ENCODE measurements at regions not wholly inside any gene's neighbourhood (a gene's known extent, or its start where the extent isn't known, plus 50 kb on each side); places are given as distances from the start of the nearest gene placed in this dataset.

GRCh38 chr6:105851113-105851580 is 235.0 kb upstream of the PRDM1 start:
- no peak for DNase-seq (ENCODE audit: low read depth in 2 of 2)

- DNase-seq (ENCODE audit: low read depth in 2 of 2): no peak
Measured at GRCh38 chr6:105850261-105851112, 235.6 kb upstream of the PRDM1 start.

- DNase-seq (ENCODE audit: low read depth in 2 of 2): no peak
Measured at GRCh38 chr6:105849746-105850145, 236.4 kb upstream of the PRDM1 start.

- no peak for DNase-seq (ENCODE audit: low read depth in 2 of 2)
Measured at GRCh38 chr6:105847433-105847832, 238.7 kb upstream of the PRDM1 start.

GRCh38 chr6:105844275-105844883 is 241.8 kb upstream of the PRDM1 start:
- peak; percentile 44 to 50 for DNase-seq (ENCODE audit: low read depth in 2 of 2)

DNA sequence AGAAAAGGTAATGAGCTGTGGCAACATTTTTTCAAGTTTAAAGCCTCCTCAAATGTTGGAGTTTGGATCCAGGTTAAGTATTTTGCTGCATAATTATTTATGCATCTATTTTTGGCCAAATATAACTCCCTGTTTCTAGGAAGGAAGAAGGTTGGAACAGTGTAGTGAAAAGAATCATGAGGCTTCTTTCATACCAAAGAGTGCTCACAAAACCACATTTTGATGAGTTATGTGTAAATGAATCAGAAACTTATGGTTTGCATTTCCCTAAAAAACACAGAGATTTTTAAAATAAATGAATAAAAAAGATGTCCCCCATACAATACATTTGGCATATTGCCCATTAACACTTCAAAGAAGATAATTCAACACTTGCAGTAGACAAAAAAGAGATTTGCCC is 246.9 kb upstream of the PRDM1 start:
- peak; percentile 59 to 61 for DNase-seq (ENCODE audit: low read depth in 2 of 2)

- DNase-seq (ENCODE audit: low read depth in 2 of 2): peak; percentile 72 to 74
Measured at GRCh38 chr6:105838171-105838570, 248.0 kb upstream of the PRDM1 start.

- DNase-seq (ENCODE audit: low read depth in 2 of 2): no peak
Measured at GRCh38 chr6:105836889-105837288, 249.2 kb upstream of the PRDM1 start.

- no peak for DNase-seq (ENCODE audit: low read depth in 2 of 2)
Measured at GRCh38 chr6:105836379-105836778, 249.8 kb upstream of the PRDM1 start.

- DNase-seq (ENCODE audit: low read depth in 2 of 2): no peak
Measured at GRCh38 chr6:105835373-105835772, 250.8 kb upstream of the PRDM1 start.

- no peak for DNase-seq (ENCODE audit: low read depth in 2 of 2)
Measured at GRCh38 chr6:105833959-105834947, 251.9 kb upstream of the PRDM1 start.

DNA sequence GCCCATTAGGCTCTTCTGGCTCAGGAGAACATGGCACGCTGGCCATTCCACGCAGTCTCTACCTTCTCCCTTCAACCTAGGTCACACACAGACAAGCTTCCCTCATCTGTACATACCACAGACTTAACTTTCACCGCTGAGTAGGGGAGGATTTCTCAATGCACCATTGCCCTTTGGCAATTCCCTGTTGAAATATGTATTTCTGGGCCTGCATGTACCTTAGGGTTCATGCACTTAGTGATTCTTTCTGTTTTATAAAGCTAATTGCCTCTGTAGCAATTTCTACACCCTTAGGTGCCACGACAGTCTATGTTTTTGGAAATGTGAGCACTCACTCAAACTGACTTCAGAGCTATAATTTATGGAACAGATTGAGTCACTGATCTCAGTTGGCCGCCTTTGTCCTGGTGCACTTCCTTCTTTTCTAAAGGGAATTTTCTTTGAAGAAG is 253.8 kb upstream of the PRDM1 start:
- no peak for DNase-seq (ENCODE audit: low read depth in 2 of 2)

DNA sequence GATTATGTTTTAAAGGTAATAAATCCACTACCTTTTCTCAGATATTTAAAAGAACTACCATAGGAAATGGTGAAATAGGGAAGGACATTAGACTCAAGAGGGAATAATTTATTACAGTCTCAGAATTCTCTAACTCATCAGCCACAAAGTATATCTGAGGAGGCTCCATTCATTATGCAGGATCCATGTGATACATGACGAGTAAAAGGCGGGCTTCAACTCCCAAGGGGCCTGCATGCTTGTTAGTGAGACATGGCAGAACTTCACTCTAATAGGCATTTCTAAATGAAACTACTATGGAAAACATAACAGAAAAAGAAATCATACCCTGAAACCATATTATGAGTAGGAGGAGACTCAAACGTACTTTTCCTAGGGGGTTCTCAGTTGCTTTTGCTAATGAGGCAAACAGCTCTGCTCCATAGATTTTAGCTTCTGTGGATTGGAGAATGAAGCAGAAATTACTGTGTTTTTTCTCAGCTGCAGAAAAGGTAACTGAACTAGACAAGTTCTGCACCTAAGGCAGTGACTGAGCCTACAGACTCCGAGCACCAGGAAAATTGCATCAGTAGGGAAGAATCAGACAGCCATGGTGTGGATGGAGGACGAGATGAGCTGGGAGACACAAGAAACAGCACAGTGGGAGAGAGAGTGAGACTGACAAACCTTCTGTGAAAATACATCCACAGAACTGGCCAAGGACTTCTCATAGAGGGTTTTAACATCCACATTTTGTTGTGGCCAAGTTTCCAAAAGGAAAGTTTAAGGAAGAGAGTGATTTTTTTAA is 254.6 kb upstream of the PRDM1 start:
- no peak for DNase-seq (ENCODE audit: low read depth in 2 of 2)

DNA sequence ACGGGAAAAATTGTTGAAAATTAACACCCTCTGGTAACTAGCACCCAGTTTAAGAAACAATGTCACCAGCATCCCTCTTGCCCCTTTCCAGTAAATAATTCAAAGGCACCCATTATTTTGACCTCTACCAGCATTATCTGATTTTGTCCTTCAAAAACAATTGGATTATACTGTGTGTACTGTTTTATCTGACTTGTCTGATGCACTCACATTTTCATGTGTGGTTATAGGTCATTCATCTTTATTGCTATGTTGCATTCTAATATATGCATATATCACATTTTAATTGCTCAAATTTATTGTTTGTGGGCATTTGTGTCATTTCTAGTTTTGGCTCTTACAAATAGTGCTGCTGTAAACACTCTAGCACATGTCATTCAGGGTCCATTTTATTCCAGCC is 260.9 kb upstream of the PRDM1 start:
- no peak for DNase-seq (ENCODE audit: low read depth in 2 of 2)

DNA sequence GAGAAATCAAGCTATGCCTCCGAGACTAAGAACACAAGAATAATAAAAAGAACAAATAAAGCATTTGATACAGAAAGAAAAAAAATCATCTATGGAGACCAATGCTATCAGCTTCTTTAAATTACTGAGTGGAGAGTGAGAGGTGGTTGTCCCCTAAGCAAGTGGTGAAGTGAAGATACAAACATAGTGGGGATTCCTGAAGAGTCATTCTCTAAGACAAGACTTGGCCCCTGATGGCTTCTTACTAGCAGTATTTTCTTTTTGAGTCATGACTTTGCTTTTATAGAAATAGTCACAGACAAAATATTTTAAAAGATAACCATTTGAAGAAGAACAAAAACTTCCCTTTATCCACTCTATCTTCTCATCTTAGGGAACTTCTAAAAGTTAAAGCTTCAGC is 261.4 kb upstream of the PRDM1 start:
- DNase-seq (ENCODE audit: low read depth in 2 of 2): no peak

DNA sequence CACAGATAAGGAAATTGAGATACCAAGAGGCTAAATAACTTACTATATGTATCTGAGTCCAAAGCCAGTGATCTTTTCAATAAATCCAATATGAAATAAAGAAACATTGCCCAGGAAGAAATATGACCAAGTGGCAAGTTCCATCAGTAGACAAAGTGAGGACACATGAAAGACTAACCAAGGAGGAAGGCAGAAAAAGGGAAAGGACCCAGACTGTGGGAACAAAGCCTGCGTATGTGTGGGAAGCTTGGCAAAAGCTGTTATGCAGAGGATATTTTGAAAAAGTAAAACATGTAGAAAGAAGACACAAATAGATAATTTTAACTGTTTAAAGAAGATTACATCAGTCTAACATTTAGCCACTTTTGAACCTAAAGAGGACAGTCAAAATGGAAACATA is 264.4 kb upstream of the PRDM1 start:
- DNase-seq (ENCODE audit: low read depth in 2 of 2): no peak

GRCh38 chr6:105821027-105821426 is 265.1 kb upstream of the PRDM1 start:
- DNase-seq (ENCODE audit: low read depth in 2 of 2): no peak

GRCh38 chr6:105819745-105820144 is 266.4 kb upstream of the PRDM1 start:
- no peak for DNase-seq (ENCODE audit: low read depth in 2 of 2)

- no peak for DNase-seq (ENCODE audit: low read depth in 2 of 2)
Measured at GRCh38 chr6:105818505-105818904, 267.6 kb upstream of the PRDM1 start.

DNA sequence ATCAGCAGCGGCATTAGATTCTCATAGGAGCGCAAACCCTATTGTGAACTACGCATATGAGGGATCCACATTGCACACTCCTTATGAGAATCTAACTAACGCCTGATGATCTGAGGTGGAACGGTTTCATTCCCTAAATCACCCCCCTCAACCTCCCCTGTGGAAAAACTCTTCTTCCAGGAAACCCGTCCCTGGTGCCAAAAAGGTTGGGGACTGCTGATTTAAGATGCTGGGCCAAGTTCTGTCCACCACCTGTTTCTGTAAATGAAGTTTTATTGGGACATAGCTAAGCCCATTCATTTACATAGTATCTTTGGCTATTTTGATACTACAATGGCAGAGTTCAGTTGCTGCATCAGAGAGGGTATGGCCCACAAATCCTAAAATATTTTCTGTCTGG is 268.2 kb upstream of the PRDM1 start:
- no peak for DNase-seq (ENCODE audit: low read depth in 2 of 2)

DNA sequence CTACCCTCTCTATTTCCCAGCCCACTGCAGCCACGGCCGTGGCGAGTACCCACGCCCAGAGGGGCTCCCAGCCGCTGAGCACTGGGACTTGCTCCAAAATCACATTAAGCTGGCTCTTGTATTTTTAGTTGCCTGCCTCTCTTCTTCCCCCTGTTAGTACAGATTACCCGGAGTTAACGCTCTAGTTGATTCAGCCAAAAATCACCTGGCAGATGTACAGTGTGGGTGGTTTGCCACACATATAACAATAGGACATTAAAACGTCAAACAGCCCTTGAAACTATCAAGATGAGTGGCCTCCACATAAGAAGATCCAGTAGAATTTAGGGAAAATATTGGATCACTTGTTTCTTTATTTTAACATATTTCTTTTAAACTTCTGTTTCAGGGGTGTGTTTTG is 268.8 kb upstream of the PRDM1 start:
- DNase-seq (ENCODE audit: low read depth in 2 of 2): no peak
